SK-N-SH treated with all-trans-retinoic acid at 6 μM for 48 hours (cell line): ENCODE measurements at regions not wholly inside any gene's neighbourhood (a gene's known extent, or its start where the extent isn't known, plus 50 kb on each side); places are given as distances from the start of the nearest gene placed in this dataset.

ENCODE experiments used
- CREB5 ChIP-seq: fragments of 250-450 bp; sonication (Bioruptor Pico); IDR thresholded peaks from 2 replicates; pipeline ENCODE4 v1.5.1; 2020; ENCODE audit warnings: low read depth, mild to moderate bottlenecking, moderate library complexity
- PATZ1 ChIP-seq: fragments of 250-450 bp; sonication (Bioruptor Pico); IDR thresholded peaks from 2 replicates; pipeline ENCODE4 v1.8.0; 2020; ENCODE audit warnings: mild to moderate bottlenecking, moderate library complexity, borderline replicate concordance
- POU6F1 ChIP-seq: fragments of 250-450 bp; sonication (Bioruptor Pico); IDR thresholded peaks from 2 replicates; pipeline ENCODE4 v1.8.0; 2021; ENCODE audit warnings: low read depth, mild to moderate bottlenecking, moderate library complexity, borderline replicate concordance
- ZC3H10 ChIP-seq: fragments of 250-450 bp; sonication (Bioruptor Pico); IDR thresholded peaks from 2 replicates; pipeline ENCODE4 v1.5.1; 2021; ENCODE audit warnings: mild to moderate bottlenecking, moderate library complexity
- ZFP30 ChIP-seq: fragments of 450-650 bp; formaldehyde crosslinking; IDR thresholded peaks from 2 replicates; pipeline ENCODE4 v1.5.0; 2022; ENCODE audit warnings: mild to moderate bottlenecking, moderate library complexity

GRCh38 chr3:148556664-148557063, 141.0 kb upstream of the AGTR1 start:
- TF ChIP-seq ZFP30 (no peak), PATZ1 (no peak), POU6F1 (CRISPR knock-in tag) (no peak), ZC3H10 (CRISPR knock-in tag) (no peak), CREB5 (CRISPR knock-in tag) (no peak)
